ENCODE measurements at regions not wholly inside any gene's neighbourhood (a gene's known extent, or its start where the extent isn't known, plus 50 kb on each side); places are given as distances from the start of the nearest gene placed in this dataset.
"Not testable (repeated sequence)": the region's sequence is repeated elsewhere in the genome, so short reads cannot be mapped to it uniquely, and the experiment has no call there.

DNA sequence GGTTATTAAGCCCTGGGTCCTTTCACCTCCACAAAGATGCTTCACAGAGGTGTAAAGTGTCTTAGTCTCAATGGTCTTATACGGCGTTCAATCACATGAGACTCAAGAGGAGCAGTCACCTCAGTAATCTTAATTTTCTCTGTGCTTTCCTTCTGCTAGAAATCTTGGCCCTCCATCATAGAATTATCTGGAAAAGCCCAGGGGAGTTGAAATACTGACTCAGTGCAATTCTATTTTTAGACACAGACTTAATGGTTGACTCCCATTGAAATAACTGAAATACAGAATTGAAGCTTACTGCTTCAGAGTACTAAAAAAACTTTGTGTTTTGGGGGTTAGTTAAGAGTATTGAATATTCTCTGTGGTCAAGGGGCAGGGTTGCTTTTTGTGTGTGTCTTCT, 94.5 kb upstream of the IL15 start:
- DNase-seq, result peak; percentile 14

DNA sequence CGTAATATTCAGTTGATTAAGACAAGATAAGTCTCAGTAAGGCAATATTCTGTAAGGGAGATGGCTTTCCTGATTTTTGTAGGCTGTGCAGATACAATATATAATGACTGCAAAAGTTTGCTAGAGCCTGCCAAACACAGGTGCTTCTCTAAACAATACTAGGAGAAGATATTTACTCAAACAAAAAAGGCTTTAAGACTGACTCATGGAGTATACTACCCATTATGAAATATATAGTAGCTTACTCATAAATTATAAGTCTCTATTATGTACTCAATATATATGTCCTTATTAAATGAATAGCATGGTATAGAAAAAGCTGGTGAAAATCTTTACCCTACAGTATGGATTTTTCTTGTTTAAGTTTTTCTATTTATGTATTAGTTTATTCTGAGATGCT, 93.2 kb upstream of the IL15 start:
- DNase-seq, result no peak

DNA sequence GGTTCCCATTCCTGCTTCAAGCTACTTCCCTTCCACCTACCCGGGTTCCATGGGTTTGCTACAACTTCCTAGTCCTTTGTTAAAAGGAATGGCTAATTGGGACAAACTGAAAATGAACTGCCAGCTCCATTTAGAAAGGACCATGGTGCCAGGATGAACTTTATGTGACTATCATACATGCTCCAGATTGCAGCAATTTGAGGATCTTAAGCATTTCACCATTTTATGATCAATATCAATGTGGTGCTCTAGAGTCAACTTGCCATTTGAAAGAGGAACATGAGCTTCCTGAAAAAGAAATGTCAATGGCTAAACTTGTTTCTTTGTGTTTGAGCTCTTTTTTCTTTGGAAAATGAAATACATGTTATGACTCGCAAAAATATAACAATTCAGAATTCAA, 92.7 kb upstream of the IL15 start:
- no peak for DNase-seq

DNA sequence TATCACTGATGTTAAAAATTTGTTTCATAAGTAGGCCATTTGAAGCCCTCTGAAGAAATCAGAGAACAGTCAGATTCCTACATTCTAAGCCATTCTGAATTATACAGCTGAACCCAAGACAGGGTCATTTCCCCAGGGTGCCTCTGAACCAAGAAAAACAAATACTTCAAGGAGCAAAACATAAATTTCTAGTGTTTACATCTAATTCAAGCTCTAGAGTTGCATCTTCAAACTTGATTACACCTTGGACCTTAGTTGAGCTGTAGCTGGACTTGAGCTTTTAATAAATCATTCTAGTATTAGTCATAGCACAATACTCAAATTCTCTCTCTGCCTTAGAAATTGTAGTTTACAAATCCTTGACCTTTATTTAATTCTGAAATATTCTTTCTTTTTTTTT, 87.6 kb upstream of the IL15 start:
- no peak for DNase-seq

DNA sequence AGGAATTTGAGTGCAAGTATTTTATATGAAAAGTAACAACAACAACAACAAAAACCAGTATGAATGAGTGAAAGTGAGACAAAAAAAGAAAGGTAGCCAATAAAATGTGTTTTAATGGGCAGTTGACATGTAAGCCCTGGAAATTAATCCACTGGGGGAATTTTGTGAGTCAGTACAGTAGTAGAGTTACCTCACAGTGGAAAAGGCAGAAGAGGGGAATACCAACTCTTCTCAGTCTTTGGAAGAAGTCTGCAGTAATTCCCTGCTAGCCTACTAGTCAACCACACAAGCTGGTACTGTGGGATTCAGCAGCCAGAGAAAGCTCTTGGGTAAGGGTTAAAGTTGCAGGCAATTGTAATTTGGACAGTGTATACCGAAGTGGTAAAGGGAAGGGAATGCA, 76.3 kb upstream of the IL15 start:
- DNase-seq, result peak; percentile 7

DNA sequence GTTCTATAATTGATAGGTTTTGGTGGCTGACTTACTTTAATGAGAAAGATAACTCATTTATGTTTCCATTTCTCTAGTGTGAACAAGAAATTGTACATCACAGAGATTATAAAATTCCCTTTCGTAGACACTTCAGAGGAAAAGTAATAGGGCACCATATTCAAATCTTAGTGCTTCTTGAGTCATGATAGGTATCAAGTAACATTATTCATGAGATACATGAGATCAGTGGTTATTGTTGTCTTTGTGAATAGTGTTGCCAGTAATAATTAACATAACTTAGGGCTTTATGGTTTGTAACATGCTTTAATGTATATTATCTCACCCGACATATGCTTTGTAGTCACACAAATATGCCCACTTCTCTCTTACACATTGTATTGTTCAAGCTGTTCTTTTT, 73.7 kb upstream of the IL15 start:
- DNase-seq, result no peak

DNA sequence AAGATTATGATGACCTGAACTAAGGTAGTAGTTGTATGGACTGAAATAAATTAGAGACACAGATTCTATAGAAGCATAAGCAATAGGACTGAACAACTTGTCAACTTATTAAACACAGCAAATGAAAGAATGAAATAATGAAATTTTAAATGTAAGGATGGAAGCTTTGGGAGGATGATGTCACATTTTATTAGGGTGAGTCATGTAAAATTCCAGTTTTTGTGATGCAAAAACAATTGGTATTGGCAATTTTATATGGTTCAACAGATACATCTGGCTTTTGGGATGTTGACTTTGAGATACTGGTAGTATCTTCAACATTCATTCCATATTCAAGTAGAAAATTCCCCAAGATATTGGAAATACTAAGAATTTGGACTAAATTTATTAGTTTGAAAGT, 72.7 kb upstream of the IL15 start:
- DNase-seq, result no peak

DNA sequence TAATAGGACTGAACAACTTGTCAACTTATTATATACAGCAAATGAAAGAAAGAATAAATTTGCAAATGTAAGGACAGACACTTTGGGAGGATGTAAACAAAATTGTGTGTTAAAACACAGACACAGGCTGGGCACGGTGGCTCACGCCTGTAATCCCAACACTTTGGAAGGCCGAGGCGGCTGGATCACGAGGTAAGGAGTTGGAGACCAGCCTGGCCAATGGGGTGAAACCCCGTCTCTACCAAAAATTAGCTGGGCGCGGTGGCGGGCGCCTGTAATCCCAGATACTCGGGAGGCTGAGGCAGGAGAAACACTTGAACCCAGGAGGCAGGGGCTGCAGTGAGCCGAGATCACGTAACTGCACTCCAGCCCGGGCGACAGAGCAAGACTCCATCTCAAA, 71.4 kb upstream of the IL15 start:
- DNase-seq, result not testable (repeated sequence)

DNA sequence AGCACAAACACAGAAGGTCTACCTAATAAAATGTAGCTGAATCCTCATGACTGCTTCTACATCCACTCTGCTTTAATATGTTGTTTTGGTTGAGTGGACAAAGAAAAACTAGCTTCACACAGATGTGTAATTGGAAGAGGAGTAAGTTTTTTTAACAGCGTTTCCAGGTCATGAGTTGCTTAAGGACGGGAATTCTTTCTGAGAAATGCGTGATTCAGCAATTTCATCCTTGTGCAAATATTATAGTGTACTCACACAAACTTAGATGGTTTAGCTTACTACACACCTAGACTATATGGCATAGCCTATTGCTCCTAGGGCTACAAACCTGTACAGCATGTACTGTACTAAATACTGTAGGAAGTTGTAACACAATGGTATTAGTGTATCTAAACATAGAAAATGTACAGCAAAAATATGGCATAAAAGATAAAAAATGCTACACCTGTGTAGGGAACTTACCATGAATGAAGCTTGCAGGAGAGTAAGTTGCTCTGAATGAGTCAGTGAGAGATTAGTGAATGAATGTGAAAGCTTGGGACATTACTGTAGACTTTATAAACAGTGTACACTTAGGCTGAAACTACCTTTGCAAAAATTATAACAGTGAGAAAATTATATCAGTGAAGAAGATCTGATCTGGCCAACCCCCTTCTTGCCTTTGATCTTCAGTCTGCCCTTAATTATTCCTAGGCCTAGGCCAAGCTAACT, 70.8 kb upstream of the IL15 start:
- DNase-seq, result no peak

DNA sequence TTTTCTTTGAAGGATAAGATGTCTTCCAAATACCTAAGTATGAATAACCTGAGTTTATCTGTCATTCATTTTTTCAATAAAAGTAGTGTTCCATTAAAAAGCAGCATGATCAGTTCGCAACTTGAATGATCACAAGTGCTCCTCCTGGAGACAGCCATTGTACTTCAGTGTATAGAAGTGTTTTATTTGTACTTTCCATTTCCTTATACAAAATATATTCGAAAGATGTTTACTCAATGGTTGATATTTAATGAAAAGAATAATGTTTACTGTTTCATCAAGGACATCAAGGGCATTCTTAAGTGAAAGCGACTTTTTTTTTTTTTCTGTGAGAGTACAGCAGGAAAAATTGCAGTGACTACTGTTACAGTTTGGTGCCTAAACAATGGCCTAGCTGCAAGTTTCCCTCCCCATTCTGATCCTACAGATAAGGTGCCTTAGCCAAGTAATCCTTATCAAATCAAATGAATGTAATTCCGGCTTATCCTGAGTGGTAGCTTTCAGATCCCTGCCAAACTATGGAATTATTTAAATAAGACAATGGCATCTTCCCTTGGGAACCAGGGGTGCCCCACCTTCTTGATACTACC, 69.0 kb upstream of the IL15 start:
- DNase-seq, result no peak

DNA sequence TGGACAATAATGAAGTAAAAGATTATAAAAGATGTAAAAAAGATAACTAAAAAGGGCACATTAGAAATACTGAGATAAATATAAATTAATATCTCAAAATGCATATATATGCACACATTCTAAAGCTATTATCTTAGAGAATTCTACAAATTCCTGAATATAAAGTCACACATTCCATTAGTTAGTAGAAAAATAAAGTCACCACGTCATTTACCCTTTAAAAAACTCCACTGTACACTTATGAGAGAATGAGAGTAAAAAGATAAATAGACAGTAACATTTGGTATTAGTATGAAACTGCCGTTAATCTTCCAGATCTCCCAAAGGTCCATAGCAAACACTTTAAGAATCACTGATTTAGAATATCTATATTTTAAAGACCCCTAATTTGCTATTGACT, 67.2 kb upstream of the IL15 start:
- no peak for DNase-seq

DNA sequence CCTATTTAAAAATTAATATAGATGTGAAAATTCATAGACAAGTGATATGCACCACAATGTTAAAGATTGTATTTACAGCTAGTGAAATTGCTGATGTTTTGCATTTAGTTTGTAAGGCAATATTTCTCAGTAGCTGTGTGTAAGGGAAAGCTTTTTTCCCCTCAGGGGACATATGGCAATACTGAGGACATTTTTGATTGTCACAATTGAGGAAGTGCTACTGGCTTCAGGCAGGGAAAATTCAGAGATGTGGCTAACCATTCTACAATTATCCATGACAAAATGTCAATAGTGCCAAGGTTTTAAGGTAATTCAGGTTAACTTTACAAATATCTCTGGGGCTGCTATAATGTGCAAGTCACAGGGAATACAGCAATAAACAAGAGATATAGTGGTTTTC, 66.1 kb upstream of the IL15 start:
- no peak for DNase-seq

DNA sequence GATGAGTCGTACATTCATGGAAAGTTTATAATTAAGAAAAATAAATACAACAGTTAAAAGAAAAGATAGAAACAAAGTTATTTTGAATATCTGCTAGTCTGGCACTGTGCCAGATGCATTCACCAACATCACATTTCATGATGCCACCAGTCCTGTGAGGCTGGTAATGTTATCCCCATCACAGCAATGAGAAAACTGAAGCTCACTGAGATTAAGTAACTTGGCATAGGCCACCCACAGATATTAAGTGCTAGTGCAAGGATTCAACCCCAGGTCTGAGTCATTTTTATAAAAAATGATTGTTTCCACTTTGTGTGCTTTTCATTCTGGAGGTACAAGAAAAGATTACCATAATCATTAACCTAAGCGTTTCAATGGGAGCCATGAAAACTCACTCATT, 65.0 kb upstream of the IL15 start:
- peak; percentile 8 for DNase-seq

DNA sequence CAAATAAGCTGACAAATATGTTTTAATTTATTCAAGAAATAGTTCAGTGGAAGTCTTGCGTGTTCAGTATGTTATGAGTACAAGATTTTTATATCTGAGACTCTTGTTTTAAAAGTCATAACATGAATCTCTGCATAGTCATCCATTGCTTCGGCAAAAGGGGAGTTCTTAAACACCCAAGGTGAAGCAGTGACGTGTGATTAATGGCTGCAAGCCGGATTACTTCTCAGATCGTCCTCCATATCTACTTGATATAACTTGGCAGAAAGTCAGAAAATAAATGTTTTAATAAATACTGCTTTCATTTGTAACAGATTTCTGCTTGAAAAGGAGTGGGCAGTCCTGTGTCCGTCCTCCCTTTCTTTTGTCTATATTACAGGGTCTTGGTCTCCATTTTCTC, 64.6 kb upstream of the IL15 start:
- no peak for DNase-seq

DNA sequence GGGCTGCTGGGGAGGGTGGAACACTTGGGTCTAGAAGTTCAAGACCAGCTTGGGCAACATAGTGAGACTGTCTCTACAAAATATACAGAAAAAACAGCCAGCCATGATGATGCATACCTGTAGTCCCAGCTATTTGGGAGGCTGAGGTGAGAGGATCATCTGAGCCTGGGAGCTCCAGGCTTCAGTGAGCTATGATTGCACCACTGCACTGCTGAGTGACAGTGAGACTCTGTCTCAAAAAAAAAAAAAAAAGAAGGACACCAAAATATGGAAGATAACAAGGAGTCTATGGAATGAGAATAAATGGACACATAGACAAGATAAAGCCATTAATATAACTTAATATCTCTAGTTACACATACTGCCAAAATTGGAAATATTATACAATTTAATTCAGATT, 62.7 kb upstream of the IL15 start:
- DNase-seq, result no peak

DNA sequence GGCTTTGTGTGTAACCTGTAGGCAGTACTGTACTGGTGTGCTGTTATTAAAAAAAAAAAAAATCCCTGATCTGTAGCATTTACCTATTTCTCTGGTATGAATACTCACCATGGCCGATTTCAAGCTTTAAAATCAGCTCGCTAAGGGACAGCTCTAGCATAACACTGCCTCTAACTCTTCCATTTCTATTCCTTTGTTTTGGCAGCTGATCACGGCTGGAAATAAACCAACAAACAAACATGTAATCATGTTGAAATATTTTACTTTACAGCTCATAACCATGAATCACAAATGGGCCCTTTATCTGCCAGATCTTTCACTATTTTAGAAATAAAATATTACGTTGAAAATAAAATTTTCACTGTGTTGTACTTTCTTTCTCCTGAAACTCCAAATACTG, 60.5 kb upstream of the IL15 start:
- DNase-seq, result no peak

DNA sequence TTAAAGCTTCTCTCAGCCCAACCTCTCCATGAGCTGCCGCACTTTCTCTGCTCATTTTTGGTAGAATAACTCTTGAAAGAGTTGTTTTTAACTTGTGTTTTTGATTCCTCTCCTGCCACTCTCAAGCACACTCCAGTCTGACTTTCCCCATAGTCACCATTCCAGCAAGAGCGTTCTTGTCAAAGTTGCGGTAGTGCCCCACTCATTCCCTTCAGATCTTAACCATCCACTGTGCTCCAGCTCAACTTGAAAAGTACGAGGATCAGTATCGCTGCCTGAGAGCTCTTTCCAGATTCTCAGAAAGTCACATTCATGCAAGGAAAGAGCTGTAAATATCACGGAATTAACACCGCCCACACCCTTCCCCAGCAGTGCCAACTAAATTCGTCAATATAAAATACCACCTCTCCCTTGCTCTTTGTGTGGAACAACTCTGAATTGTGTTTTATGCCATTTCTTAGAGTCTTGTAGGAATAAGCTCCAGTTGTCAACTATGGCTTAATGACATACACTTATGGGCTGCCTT, 59.7 kb upstream of the IL15 start:
- no peak for DNase-seq

DNA sequence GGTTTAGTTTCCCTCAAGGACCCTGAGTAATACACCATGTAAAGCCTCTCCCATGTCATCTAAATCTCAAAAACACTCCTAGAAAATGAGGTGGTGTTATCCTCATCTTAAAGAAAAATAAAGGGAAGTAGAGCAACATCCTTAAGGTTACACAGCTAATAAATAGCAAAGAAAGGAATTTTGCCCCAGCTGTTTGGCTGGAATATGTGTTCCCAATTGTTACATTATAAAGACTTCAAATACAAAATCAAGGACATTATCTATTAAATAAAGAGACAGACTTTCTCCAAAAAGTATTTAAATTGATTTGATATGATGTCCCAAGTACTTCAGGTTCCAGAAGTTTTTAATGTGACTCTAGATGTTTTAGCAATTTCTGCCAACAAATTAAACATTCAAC, 57.9 kb upstream of the IL15 start:
- DNase-seq, result no peak

DNA sequence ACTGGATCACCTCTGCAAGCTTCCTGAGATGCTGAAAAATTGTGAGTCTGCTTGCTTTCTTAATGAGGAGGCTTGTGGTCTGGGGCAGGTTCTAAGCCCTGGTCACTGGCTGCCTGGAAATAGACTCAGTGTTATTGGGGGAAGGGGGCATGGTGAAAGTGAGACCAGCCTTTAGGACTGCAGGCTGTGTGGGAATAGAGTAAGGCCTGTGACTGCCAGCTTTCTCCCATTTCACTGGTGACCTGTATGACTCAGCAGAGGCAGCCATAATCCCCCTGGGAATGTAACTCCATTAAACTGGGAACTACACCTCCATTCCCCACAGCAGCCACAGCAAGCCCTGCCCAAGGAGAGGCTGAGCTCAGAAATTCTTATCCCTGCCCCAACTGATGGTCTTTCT, 55.9 kb upstream of the IL15 start:
- no peak for DNase-seq
